Forelimb muscle (tissue), 1 donor: ENCODE measurements at regions not wholly inside any gene's neighbourhood (a gene's known extent, or its start where the extent isn't known, plus 50 kb on each side); places are given as distances from the start of the nearest gene placed in this dataset.

Source experiments
- DNase-seq: peaks from one replicate; pipeline ENCODE4 v3.0.0-alpha.2; 2013; ENCODE audit warnings: low read depth

DNA sequence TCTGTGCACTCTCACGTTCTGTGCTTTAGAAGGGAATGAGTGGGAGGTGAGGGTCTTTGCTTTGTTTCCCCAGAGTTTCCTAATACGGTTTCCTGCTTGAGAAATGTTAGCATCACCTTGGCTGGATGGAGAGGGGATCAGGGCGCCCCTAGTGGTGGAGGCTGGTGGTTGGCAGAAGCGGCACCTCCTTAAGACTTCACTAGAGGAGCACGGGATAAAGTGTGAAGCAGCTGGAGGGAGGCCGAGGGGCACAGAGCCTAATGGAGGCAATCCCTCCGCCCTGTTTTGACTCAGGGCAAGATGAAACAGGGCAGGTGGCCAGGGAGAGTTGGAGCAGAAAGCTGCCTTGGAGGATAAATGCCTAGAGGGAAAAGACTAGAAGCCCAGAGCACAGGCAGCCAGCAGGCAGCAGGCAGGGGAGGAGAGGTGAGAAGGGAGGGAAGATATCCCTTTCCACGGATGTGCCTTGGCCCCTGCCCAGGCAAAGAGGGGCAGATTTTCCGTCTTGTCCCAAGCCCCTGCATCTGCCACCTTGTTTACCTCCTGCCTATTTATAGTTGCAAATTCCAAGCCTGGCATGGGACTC is 56.0 kb upstream of the BTRC start:
- DNase-seq = no peak

DNA sequence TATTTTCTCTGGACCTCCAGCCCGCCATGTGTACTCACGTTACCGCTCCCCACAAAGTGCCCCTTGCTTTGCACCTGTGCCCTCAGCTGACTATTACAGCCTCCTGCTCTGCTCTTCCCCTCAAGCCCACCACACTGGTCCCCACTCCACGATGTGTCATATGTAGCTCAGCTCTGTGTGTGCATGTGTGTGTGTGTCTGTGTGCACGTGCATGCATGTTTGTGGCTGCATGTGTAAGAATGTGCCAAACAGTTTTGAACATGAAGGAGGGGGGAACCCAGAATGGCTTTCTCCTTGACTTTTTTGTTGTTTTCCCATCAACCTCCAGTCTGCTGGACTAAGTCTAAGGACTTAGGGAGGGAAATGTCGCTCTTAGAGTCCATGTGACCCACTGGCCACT is 54.8 kb upstream of the BTRC start:
- no peak for DNase-seq

DNA sequence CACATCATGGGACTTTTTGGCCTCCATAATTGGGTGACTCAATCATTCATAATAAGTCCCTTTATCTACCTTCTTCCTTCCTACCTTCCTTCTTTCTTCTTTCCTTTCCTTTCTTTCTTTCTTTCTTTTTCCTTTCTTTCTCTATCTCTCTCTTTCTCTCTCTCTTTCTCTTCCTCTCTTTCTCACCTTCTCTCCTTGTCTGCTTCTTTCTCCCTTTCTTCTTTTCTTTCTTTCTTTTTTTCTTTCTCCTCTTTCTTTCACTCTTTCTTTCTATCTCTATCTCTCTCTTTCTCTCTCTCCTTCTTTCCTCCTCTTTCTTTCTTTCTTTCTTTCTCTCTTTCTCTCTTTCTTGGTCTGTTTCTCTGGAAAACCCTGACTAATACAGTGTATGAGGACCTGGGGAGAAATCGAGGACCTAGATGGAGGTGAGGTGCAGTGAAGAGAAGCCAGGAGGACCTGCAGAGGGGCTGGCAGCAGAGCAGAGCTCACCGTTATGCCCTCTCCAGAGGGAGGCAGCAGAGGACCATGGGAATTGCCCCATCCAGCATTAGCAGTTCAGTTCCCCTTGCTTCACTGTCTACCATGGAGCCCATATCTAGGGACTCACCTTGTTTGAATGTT is 52.7 kb upstream of the BTRC start:
- DNase-seq = no peak

DNA sequence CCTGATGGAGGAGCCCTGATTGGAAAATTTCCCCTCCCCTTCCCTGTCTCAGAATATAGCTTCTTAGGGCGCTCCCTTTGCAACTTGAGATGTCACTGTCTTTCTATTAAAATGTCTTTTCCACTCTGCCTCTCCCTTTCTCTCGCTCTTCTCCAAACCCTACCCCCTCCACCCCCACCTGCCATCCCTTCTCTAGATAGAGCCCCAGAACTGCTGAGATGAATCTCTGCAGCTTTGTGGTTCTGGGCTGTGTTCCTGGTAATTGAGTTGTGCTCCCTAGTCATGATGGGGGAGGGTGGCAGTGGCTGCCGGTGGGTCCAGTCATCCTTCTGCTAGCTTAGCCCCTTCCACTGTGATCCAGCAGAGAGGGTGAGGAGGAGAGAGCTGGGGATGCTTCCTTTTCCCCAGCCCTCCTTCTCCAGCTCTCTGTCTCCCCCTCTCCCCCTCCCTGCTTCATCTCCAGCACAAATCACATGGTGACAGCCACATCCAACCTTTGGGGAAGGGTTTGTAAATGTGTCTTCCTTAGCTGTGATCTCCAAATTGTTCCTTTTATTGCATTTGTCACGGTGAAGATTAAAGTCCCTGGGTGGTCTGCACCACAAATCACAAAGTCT is 50.8 kb upstream of the BTRC start:
- DNase-seq = no peak
